ENCODE measurements at regions not wholly inside any gene's neighbourhood (a gene's known extent, or its start where the extent isn't known, plus 50 kb on each side); places are given as distances from the start of the nearest gene placed in this dataset.
"Not testable (repeated sequence)": the region's sequence is repeated elsewhere in the genome, so short reads cannot be mapped to it uniquely, and the experiment has no call there.

DNA sequence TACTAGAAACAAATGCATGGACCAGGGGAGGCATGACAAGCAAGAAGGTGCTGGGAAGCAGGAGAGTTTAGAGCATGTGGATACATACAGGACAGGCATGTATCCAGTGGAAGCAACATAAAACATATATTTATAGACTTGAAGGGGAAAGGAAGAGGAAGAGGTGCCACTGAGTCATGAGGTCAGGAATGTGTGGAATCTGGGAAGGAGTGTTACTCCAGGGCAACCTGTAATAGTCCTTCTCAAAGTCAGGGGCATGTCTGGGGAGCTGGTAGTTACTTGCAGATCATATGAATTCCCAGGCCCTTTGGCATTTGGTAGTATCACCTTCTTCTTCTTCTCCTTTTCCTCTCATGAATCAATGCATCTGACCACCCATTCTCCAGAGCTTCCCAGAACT, 246.6 kb downstream of the XPNPEP1 start:
- Mint-ChIP-seq H3K4me1 (no peaks in the 10 kb centered on the region), H3K36me3 (ENCODE audit: insufficient read depth) (no peaks in the 10 kb centered on the region), H3K9me3 (no peaks in the 10 kb centered on the region), H3K4me3 (no peak overlapping the region), H3K27me3 (peaks cover 5% of the 10 kb centered on the region), H3K27ac (ENCODE audit: low read depth) (no peak overlapping the region)
- no peak for ATAC-seq (replicated peaks; ENCODE audit: extremely low read depth, poor library complexity, severe bottlenecking)
- DNase-seq (ENCODE audit: low spot score in 2 of 2), result no peak

DNA sequence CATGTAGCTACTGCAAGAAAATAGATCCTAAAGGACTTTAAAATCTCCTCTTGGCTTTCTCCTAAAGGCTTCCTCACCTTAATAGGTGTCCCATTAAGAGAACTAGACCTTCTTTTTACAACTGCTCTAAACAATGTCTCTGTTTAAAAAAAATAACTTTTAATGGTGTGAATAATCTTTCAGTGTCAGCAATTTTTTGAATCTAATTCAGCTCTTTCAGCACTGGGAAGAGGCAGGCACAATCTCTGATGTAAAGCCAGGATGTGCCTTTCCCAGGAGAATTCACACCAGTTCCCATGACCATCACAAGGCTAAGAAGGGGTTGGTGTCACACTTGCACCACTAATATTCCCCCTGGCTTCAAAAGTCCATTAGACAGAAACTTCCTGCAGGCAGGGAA, 254.6 kb downstream of the XPNPEP1 start:
- no peak overlapping the region for H3K27ac Mint-ChIP-seq (ENCODE audit: low read depth)
- H3K36me3 Mint-ChIP-seq (ENCODE audit: insufficient read depth), result no peaks in the 10 kb centered on the region
- ATAC-seq (replicated peaks; ENCODE audit: extremely low read depth, poor library complexity, severe bottlenecking), result no peak
- no peak overlapping the region for H3K4me3 Mint-ChIP-seq
- no peaks in the 10 kb centered on the region for H3K4me1 Mint-ChIP-seq
- H3K27me3 Mint-ChIP-seq, result peaks cover 25% of the 10 kb centered on the region
- DNase-seq (ENCODE audit: low spot score in 2 of 2), result no peak
- peaks cover 6% of the 10 kb centered on the region for H3K9me3 Mint-ChIP-seq

DNA sequence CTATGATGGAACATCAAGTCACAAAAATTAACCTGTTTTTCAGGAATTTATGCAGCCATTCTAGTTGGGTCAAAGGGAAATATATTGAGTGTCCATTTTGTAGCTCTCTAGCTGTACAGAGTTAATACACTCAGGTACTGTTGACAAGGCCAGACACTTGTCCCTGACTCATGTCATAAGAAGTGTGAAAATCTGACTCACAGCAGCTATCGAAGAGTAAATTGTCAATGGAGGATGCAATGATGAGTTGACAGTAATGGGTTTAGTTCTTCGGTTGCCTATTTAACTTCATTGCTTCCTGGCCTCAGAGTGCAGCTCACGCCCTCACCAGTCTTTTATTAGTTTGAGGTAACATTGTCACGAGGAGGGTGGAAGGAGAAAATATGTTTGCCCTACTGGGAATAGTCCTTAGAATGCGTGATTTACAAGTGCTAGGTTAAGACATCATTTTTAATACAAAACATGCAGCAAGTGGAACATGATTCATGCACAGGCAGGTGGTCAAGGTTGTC, 255.1 kb downstream of the XPNPEP1 start:
- Mint-ChIP-seq H3K27me3 (peaks cover 25% of the 10 kb centered on the region), H3K4me3 (no peak overlapping the region), H3K4me1 (no peaks in the 10 kb centered on the region), H3K9me3 (peaks cover 6% of the 10 kb centered on the region), H3K27ac (ENCODE audit: low read depth) (no peak overlapping the region), H3K36me3 (ENCODE audit: insufficient read depth) (no peaks in the 10 kb centered on the region)
- no peak for DNase-seq (ENCODE audit: low spot score in 2 of 2)
- ATAC-seq (replicated peaks; ENCODE audit: extremely low read depth, poor library complexity, severe bottlenecking), result no peak

DNA sequence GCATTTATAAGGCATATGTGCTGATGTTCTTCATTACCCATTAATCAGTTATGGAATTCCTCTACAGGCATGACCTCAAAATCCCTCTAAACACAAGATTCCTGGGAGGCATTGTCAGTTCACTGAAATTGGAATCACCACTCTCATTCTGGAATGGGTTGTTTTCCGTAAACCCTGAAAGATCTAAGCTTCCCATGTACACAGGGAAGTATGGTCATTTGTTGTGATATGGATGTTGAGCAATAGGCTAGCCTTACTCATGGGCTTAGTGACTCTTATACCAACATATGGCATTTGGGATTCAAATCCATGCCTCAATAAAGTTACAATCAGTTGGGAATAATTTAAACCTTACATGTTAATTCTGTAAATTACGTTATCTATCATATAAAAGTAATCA, 258.0 kb downstream of the XPNPEP1 start:
- Mint-ChIP-seq H3K27ac (ENCODE audit: low read depth) (no peak overlapping the region), H3K36me3 (ENCODE audit: insufficient read depth) (no peaks in the 10 kb centered on the region), H3K27me3 (peaks cover 6% of the 10 kb centered on the region), H3K4me1 (no peaks in the 10 kb centered on the region), H3K9me3 (peaks cover 5% of the 10 kb centered on the region), H3K4me3 (no peak overlapping the region)
- no peak for DNase-seq (ENCODE audit: low spot score in 2 of 2)
- no peak for ATAC-seq (replicated peaks; ENCODE audit: extremely low read depth, poor library complexity, severe bottlenecking)

DNA sequence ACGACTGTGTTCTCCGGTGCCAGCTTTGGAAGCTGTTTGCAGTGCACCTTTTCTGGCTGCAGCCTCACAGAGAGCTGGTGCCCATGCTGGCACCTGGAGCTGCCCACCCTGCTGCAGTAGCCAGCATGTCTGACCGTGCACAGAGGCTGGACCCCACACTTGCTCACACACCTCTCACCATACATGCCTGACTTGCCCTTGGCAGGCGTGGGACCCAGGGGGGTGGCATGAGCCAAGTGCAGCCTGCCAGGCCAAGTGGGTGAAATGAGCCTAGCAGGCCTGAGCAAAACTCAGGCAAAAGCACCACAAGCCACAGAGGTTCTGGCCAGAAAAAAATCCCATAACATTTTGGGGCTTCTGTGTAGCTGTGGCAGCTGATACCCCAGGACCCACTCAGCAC, 258.8 kb downstream of the XPNPEP1 start:
- no peak overlapping the region for H3K4me3 Mint-ChIP-seq
- no peak for DNase-seq (ENCODE audit: low spot score in 2 of 2)
- peaks cover 9% of the 10 kb centered on the region for H3K9me3 Mint-ChIP-seq
- H3K27me3 Mint-ChIP-seq, result no peaks in the 10 kb centered on the region
- ATAC-seq (replicated peaks; ENCODE audit: extremely low read depth, poor library complexity, severe bottlenecking), result no peak
- no peaks in the 10 kb centered on the region for H3K36me3 Mint-ChIP-seq (ENCODE audit: insufficient read depth)
- H3K4me1 Mint-ChIP-seq, result no peaks in the 10 kb centered on the region
- no peak overlapping the region for H3K27ac Mint-ChIP-seq (ENCODE audit: low read depth)

DNA sequence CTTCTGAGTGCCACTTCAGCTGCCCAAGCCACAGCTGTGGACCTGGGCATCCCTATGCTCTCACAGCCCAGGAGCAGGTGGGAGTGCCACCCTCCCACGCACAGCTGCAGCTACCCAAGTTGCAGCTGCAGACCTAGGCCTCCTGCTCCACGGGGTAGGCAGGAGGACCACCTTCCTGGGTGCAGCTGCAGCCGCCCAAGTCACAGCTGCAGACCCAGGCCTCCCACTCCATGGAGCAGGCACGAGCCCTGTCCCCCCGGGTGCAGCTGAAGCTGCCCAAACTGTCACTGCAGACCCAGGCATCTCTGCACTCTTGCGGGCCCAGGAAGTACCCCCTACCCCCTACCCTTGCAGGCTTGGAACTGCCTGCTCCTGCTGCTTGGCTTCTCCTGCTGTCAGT, 260.2 kb downstream of the XPNPEP1 start:
- H3K9me3 Mint-ChIP-seq, result peaks cover 9% of the 10 kb centered on the region
- no peaks in the 10 kb centered on the region for H3K27me3 Mint-ChIP-seq
- no peaks in the 10 kb centered on the region for H3K4me1 Mint-ChIP-seq
- no peak overlapping the region for H3K27ac Mint-ChIP-seq (ENCODE audit: low read depth)
- H3K36me3 Mint-ChIP-seq (ENCODE audit: insufficient read depth), result no peaks in the 10 kb centered on the region
- ATAC-seq (replicated peaks; ENCODE audit: extremely low read depth, poor library complexity, severe bottlenecking), result no peak
- H3K4me3 Mint-ChIP-seq, result no peak overlapping the region
- no peak for DNase-seq (ENCODE audit: low spot score in 2 of 2)

DNA sequence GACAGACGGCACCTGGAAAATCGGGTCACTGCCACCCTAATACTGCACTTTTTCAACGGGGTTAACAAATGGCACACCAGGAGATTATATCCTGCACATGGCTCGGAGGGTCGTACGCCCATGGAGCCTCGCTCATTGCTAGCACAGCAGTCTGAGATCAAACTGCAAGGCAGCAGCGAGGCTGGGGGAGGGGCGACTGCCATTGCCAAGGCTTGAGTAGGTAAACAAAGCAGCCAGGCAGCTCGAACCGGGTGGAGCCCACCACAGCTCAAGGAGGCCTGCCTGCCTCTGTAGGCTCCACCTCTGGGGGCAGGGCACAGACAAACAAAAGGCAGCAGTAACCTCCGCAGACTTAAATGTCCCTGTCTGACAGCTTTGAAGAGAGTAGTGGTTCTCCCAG, 270.7 kb downstream of the XPNPEP1 start:
- DNase-seq (ENCODE audit: low spot score in 2 of 2); H3K4me3 Mint-ChIP-seq; H3K9me3 Mint-ChIP-seq; H3K27me3 Mint-ChIP-seq; H3K4me1 Mint-ChIP-seq; H3K27ac Mint-ChIP-seq (ENCODE audit: low read depth); ATAC-seq (replicated peaks; ENCODE audit: extremely low read depth, poor library complexity, severe bottlenecking); H3K36me3 Mint-ChIP-seq (ENCODE audit: insufficient read depth): not testable (repeated sequence)

DNA sequence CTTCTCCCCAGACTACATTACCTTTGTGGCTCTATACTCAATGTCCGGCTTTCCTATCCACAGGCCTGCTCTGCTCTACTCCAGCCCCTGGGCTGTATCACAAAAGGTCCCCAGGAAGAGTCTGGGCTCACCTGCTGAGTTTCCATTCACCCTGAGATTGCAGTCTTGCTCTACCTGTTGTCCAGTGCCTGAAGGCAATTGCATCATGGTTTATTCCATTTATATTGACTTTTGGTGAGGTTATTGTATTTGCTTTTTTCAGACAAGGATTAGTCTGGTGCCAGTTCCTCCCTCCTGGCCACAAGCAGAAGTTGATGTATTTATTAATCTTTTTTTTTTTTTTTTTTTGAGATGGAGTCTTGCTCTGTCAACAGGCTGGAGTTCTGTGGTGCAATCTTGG, 273.1 kb downstream of the XPNPEP1 start:
- Mint-ChIP-seq H3K27ac (ENCODE audit: low read depth) (no peak overlapping the region), H3K27me3 (no peaks in the 10 kb centered on the region), H3K36me3 (ENCODE audit: insufficient read depth) (no peaks in the 10 kb centered on the region), H3K4me3 (no peak overlapping the region), H3K4me1 (no peaks in the 10 kb centered on the region), H3K9me3 (peaks cover 5% of the 10 kb centered on the region)
- ATAC-seq (replicated peaks; ENCODE audit: extremely low read depth, poor library complexity, severe bottlenecking) (no peak), DNase-seq (ENCODE audit: low spot score in 2 of 2) (no peak)

DNA sequence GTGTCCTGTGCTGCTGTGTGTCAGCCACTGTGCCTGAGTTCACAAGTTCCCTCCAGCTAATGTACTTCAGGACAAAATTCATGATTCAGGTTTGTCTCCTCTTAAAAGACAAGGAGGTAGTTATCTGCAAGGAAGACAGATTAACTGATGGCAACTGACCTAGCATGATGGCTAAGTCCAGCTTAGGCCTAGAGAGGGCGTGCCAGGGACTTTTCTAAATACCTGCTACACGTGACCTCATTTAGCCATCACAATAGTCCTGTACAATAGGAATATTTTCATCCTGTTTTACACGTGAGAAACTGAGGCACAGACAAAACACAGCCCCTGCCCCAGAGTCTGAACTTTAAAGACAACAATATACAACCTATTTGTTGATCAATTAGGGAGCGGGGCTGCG, 275.7 kb downstream of the XPNPEP1 start:
- H3K36me3 Mint-ChIP-seq (ENCODE audit: insufficient read depth), result no peaks in the 10 kb centered on the region
- DNase-seq (ENCODE audit: low spot score in 2 of 2) (no peak), ATAC-seq (replicated peaks; ENCODE audit: extremely low read depth, poor library complexity, severe bottlenecking) (no peak)
- no peaks in the 10 kb centered on the region for H3K4me1 Mint-ChIP-seq
- no peak overlapping the region for H3K4me3 Mint-ChIP-seq
- H3K9me3 Mint-ChIP-seq, result no peaks in the 10 kb centered on the region
- H3K27me3 Mint-ChIP-seq, result no peaks in the 10 kb centered on the region
- H3K27ac Mint-ChIP-seq (ENCODE audit: low read depth), result no peak overlapping the region

DNA sequence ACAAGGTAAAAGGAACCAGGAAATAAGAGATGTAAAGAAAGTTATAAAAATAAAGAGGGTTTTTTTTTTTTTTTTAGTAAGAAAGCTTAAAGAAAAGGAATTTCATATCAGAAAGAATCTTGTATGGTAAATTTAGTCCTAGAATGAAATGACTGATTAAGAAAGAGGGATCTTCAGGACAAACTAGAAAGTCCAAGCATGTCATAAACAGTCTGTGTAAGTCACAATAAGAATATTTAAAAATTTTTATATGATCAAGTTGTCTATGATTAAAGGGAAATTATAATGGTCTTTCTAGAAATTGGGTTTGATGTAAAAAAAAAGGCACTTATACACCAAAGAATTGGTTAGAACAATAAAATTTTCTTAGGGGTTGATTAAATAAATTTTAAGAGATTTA, 289.5 kb downstream of the XPNPEP1 start:
- H3K27me3 Mint-ChIP-seq, result no peaks in the 10 kb centered on the region
- H3K4me3 Mint-ChIP-seq, result no peak overlapping the region
- no peaks in the 10 kb centered on the region for H3K9me3 Mint-ChIP-seq
- no peaks in the 10 kb centered on the region for H3K36me3 Mint-ChIP-seq (ENCODE audit: insufficient read depth)
- no peak for DNase-seq (ENCODE audit: low spot score in 2 of 2)
- H3K4me1 Mint-ChIP-seq, result no peaks in the 10 kb centered on the region
- no peak for ATAC-seq (replicated peaks; ENCODE audit: extremely low read depth, poor library complexity, severe bottlenecking)
- no peak overlapping the region for H3K27ac Mint-ChIP-seq (ENCODE audit: low read depth)

DNA sequence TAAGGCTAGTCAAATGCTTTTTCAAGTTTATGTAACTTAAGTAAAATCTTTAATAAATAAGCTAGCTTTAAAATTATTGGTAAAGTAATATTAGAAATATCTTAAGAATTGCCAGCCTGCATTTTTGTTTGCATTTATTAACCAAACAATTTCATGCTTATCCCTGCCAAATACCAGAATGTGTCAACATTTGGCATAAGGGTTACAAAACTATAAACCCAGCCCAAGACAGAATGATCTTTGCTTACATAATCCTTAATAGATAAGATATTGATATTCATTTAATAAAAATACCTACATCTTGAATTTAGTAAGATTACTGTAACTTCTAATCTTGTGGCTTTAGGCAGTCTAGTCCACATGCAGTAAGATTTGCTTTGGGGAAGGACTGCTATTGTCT, 290.3 kb downstream of the XPNPEP1 start:
- H3K4me3 Mint-ChIP-seq; DNase-seq (ENCODE audit: low spot score in 2 of 2); ATAC-seq (replicated peaks; ENCODE audit: extremely low read depth, poor library complexity, severe bottlenecking); H3K4me1 Mint-ChIP-seq; H3K36me3 Mint-ChIP-seq (ENCODE audit: insufficient read depth); H3K27me3 Mint-ChIP-seq; H3K27ac Mint-ChIP-seq (ENCODE audit: low read depth); H3K9me3 Mint-ChIP-seq: not testable (repeated sequence)

DNA sequence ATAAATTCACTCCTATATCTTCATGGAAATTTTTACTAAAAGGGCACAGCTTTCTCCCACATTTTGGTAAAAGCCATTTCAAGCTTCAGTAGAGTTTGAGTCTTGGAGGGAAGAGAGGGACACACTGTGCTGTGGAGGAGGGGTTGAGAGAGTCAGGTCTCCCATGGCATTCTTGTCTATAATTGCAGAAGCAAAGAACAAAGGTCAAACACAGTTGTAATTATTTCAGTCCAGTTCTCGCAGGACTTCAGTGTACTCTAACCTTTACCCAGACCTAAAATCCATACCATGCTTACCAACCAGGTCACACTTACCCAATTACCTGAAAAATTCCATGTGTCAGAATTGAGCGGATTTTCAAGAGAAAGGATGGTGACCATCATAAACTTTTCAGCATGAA, 298.4 kb downstream of the XPNPEP1 start:
- Mint-ChIP-seq H3K36me3 (ENCODE audit: insufficient read depth) (no peaks in the 10 kb centered on the region), H3K4me1 (no peaks in the 10 kb centered on the region), H3K27me3 (no peaks in the 10 kb centered on the region), H3K27ac (ENCODE audit: low read depth) (no peak overlapping the region), H3K9me3 (peaks cover 15% of the 10 kb centered on the region), H3K4me3 (no peak overlapping the region)
- no peak for ATAC-seq (replicated peaks; ENCODE audit: extremely low read depth, poor library complexity, severe bottlenecking)
- DNase-seq (ENCODE audit: low spot score in 2 of 2), result no peak

DNA sequence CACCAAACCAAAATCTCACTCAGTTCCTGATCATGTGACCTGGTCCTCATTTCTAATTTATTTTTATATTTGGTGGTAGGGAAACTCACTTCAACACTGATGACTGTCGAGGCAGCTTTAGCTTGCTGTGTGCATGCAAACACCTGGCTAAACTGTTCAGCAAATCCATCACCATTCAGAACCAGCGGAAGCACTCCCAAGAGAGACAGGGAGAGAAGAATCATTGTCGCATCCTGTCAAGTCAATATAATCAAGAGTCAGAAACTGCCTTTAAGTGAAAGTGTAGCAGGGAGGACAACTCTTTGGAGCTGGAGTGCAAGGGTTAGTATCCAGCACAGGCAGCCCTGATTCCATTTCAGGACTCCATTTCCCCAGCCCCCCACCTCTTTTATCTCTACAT, 300.7 kb downstream of the XPNPEP1 start:
- no peak overlapping the region for H3K27ac Mint-ChIP-seq (ENCODE audit: low read depth)
- DNase-seq (ENCODE audit: low spot score in 2 of 2), result no peak
- H3K36me3 Mint-ChIP-seq (ENCODE audit: insufficient read depth), result no peaks in the 10 kb centered on the region
- peaks cover 9% of the 10 kb centered on the region for H3K9me3 Mint-ChIP-seq
- H3K4me1 Mint-ChIP-seq, result no peaks in the 10 kb centered on the region
- no peaks in the 10 kb centered on the region for H3K27me3 Mint-ChIP-seq
- ATAC-seq (replicated peaks; ENCODE audit: extremely low read depth, poor library complexity, severe bottlenecking), result no peak
- no peak overlapping the region for H3K4me3 Mint-ChIP-seq

DNA sequence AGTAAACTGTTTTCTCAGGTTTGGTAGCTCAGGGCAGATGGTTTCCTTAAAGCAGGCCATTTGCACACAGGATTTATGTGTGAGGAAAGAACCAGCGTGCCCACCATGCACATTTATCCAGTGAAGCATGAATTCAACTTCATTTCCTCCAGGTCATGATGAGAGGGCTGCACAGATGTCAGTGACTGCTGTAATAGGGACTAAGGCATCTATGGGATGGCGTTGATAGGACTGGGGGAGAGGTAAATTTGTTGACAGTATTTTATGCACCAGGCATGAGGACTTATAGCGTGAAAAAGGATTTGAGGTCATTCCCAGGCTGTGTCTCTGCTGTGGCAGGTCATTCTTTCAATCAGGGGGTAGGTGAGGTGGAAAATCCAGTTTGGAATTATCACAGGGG, 302.9 kb downstream of the XPNPEP1 start:
- Mint-ChIP-seq H3K4me1 (no peaks in the 10 kb centered on the region), H3K4me3 (no peak overlapping the region), H3K27ac (ENCODE audit: low read depth) (no peak overlapping the region), H3K27me3 (no peaks in the 10 kb centered on the region), H3K9me3 (peaks cover 8% of the 10 kb centered on the region), H3K36me3 (ENCODE audit: insufficient read depth) (no peaks in the 10 kb centered on the region)
- ATAC-seq (replicated peaks; ENCODE audit: extremely low read depth, poor library complexity, severe bottlenecking) (no peak), DNase-seq (ENCODE audit: low spot score in 2 of 2) (no peak)

All from central memory CD8-positive, alpha-beta T cell (primary cell).